CD1c-positive myeloid dendritic cell (primary cell): ENCODE measurements at regions not wholly inside any gene's neighbourhood (a gene's known extent, or its start where the extent isn't known, plus 50 kb on each side); places are given as distances from the start of the nearest gene placed in this dataset.

Source experiments
- DNase-seq: peaks from one replicate; pipeline ENCODE4 v3.0.0-alpha.2; 2016; ENCODE audit errors: extremely low spot score

- peak; percentile 22 for DNase-seq
Measured at GRCh38 chr14:22699801-22700564, 55.8 kb upstream of the OR6J1 start.

GRCh38 chr14:22713631-22713950, 52.9 kb upstream of the OXA1L start:
- DNase-seq: no peak

GRCh38 chr14:22715186-22715812, 51.2 kb upstream of the OXA1L start:
- peak; percentile 9 for DNase-seq

GRCh38 chr14:22715890-22716289, 50.6 kb upstream of the OXA1L start:
- DNase-seq: no peak
